H1 (cell line): ENCODE measurements at regions not wholly inside any gene's neighbourhood (a gene's known extent, or its start where the extent isn't known, plus 50 kb on each side); places are given as distances from the start of the nearest gene placed in this dataset.

ENCODE experiments used
- BACH1 ChIP-seq: IDR thresholded peaks from 2 replicates; pipeline ENCODE4 v1.6.1; 2012; ENCODE audit warnings: low read length, improper control_type of control experiment
- CTCF ChIP-seq, 3 experiments: IDR thresholded peaks; 1 replicate in 2 of 3; 2 replicates in 1 of 3; pipeline versions ENCODE4 v1.5.1 to v1.6.1; 2011; ENCODE audit warnings: low read length in 3 of 3, mild to moderate bottlenecking in 3 of 3, inconsistent platforms in 2 of 3, low read depth in 1 of 3, moderate library complexity in 1 of 3; ENCODE audit not compliant: insufficient read depth in 1 of 3; ENCODE audit errors: control extremely low read depth in 1 of 3
- SP2 ChIP-seq: IDR thresholded peaks from 2 replicates; pipeline ENCODE4 v1.6.1; 2012; ENCODE audit warnings: mild to moderate bottlenecking, low read length, inconsistent platforms

GRCh38 chr14:86039176-86039575 lies 509.2 kb downstream of the FLRT2 start (continued):
- TF ChIP-seq CTCF (IDR thresholded peaks at IDR 0.05; ENCODE audit: control extremely low read depth in 1 of 3, insufficient read depth in 1 of 3, low read depth in 1 of 3, low read length in 3 of 3) (no peak), BACH1 (no peak), SP2 (no peak)
